IgD-negative memory B cell (primary cell): ENCODE measurements at regions not wholly inside any gene's neighbourhood (a gene's known extent, or its start where the extent isn't known, plus 50 kb on each side); places are given as distances from the start of the nearest gene placed in this dataset.

ENCODE experiments used
- H3K27ac Mint-ChIP-seq, 3 donors: one replicate each; pipeline ENCODE4 v1.8.0; 2020 to 2022; ENCODE audit warnings: mild to moderate bottlenecking in 3 of 3, mixed read lengths in 3 of 3, moderate library complexity in 1 of 3
- H3K27me3 Mint-ChIP-seq: one replicate; pipeline ENCODE4 v1.8.0; 2021; ENCODE audit warnings: mixed read lengths
- H3K36me3 Mint-ChIP-seq: one replicate; pipeline ENCODE4 v1.8.0; 2020; ENCODE audit warnings: mild to moderate bottlenecking, mixed read lengths
- H3K4me1 Mint-ChIP-seq, 3 donors: one replicate each; pipeline ENCODE4 v1.8.0; 2020 to 2022; ENCODE audit warnings: mixed read lengths in 3 of 3, mild to moderate bottlenecking in 1 of 3
- H3K4me3 Mint-ChIP-seq, 4 donors: one replicate each; pipeline ENCODE4 v1.8.0; 2020 to 2022; ENCODE audit warnings: mild to moderate bottlenecking in 4 of 4, mixed read lengths in 4 of 4, moderate library complexity in 3 of 4
- H3K9me3 Mint-ChIP-seq, 3 donors: one replicate each; pipeline ENCODE4 v1.8.0; 2020 to 2021; ENCODE audit warnings: mixed read lengths in 3 of 3, mild to moderate bottlenecking in 1 of 3

DNA sequence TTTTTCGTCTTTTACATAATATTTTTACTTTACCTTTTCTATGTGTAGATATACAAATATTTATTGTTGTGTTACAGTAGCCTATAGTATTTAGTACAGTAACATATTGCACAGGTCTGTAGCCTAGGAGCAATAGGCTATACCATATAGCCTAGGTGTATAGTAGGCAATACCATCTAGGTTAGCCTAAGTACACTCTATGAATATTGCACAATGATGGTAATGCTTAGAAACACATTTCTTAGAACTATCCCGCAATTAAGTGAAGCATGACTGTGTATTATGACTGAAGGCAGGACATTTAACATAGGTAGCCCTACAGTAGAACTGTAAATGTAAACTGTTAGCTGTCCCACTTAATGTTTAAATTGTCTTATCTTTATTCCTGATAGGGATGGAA lies 964.3 kb downstream of the SLITRK1 start:
- H3K4me1 Mint-ChIP-seq, result no peaks in the 10 kb centered on the region
- no peaks in the 10 kb centered on the region for H3K27me3 Mint-ChIP-seq
- H3K9me3 Mint-ChIP-seq, result peaks cover 0 to 13% (median 6%) of the 10 kb centered on the region in 3 donors
- no peak overlapping the region for H3K27ac Mint-ChIP-seq
- H3K36me3 Mint-ChIP-seq, result no peaks in the 10 kb centered on the region
- no peak overlapping the region for H3K4me3 Mint-ChIP-seq

DNA sequence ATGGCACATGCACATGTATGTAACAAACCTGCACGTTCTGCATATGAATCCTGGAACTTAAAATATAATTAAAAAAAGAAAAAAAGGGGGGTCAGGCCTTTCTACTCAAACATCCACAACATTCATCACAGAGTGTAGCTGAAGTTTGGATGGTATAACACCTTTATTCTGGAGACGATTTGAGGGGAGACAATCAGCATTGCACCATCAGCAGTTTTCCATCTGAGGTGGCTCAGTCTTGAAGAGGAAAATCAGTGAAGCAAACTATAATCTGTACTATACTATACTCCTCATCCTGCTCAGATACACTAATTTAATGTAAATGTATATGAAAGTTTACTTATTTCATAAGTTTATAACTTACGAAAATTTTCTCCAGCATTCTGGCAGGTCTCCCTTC lies 969.7 kb downstream of the SLITRK1 start:
- H3K27me3 Mint-ChIP-seq, result no peaks in the 10 kb centered on the region
- H3K9me3 Mint-ChIP-seq, result peaks cover 0 to 14% (median 2%) of the 10 kb centered on the region in 3 donors
- H3K36me3 Mint-ChIP-seq, result no peaks in the 10 kb centered on the region
- H3K4me1 Mint-ChIP-seq, result no peaks in the 10 kb centered on the region
- H3K4me3 Mint-ChIP-seq, result no peak overlapping the region
- H3K27ac Mint-ChIP-seq, result no peak overlapping the region

DNA sequence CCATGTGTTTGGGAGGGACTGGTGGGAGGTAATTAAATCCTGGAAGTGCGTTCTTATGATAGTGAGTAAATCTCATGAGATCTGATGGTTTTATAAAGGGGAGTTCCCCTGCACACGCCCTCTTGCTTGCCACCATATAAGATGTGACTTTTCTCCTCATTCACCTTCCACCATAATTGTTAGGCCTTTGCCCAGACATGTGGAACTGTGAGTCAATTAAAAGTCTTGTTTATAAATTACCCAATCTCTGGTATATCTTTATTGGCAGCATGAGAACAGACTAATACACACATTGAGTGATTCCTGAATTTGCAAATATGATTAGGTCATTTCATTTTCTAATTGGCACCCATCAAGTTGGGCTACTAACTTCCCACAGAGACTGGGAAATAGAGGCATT lies 977.2 kb downstream of the SLITRK1 start:
- Mint-ChIP-seq H3K4me3 (no peak overlapping the region), H3K27ac (no peak overlapping the region), H3K36me3 (no peaks in the 10 kb centered on the region), H3K9me3 (peaks cover 0 to 10% (median 4%) of the 10 kb centered on the region in 3 donors), H3K4me1 (no peaks in the 10 kb centered on the region), H3K27me3 (no peaks in the 10 kb centered on the region)

DNA sequence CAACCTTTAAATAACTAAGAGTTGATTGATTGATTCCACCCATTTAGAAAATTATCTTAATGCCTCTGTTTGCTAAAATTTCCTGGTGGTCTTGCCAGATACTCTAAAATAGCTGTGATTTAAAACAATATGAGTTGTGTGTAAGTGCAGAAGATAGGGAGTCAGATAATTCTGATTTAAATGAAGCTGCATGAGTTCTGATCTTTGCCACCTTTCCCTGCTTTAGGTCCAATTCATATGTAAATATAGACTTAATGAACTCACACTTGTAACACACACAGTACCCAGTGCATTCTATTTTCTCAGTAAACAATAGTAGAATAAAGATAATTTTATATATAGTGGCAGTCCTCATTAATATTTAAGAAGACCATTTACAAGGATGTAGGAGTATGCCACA lies 981.8 kb downstream of the SLITRK1 start:
- Mint-ChIP-seq H3K4me1 (no peaks in the 10 kb centered on the region), H3K9me3 (peaks cover 2 to 4% (median 4%) of the 10 kb centered on the region in 3 donors)

DNA sequence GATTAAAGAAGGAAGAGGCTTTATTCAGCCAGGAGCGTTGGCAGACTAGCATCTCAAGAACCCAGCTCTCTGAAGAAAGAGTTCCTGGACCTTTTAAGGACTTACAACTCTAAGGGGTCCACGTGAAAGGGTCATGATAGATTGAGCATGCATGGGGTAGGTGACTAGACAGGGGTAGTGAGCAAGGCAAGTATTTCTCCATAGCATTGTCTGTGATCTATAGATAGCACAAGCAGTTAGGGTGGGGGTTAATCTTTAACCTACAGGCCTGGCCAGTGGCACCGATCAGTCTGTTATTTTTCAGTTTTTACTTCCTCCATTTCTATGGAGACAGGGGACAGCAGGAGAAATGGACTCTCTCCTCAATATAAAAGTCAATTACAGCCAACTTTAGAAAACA lies 983.7 kb downstream of the SLITRK1 start:
- Mint-ChIP-seq H3K36me3 (no peaks in the 10 kb centered on the region), H3K4me3 (no peak overlapping the region), H3K27ac (no peak overlapping the region), H3K27me3 (no peaks in the 10 kb centered on the region), H3K9me3 (peaks cover 0 to 4% (median 2%) of the 10 kb centered on the region in 3 donors), H3K4me1 (no peaks in the 10 kb centered on the region)

More for the DNA sequence above, 981.8 kb downstream of the SLITRK1 start:
- no peak overlapping the region for H3K27ac Mint-ChIP-seq
- no peaks in the 10 kb centered on the region for H3K27me3 Mint-ChIP-seq
- no peaks in the 10 kb centered on the region for H3K36me3 Mint-ChIP-seq
- H3K4me3 Mint-ChIP-seq, result no peak overlapping the region

DNA sequence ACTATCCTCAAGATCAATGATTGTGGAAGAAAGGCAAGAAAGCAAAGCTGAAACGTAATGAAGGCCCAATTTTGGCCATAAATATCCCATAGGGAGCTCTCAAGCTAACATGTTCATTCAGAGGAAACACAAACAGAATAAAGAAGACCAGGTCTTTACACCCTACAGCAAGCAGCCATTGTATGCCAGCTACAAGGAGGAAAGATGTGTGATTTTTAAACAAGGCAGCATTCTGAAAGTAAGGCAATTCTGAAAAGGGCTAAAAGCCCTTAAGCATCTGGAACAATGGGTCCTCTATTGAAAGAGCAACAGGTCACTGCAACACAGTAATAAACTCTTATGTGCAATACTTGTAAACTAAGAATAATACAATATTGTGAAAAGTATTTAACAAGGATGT lies 1002.4 kb downstream of the SLITRK1 start:
- H3K9me3 Mint-ChIP-seq, result peaks cover 0 to 15% (median 2%) of the 10 kb centered on the region in 3 donors
- no peak overlapping the region for H3K27ac Mint-ChIP-seq
- no peaks in the 10 kb centered on the region for H3K4me1 Mint-ChIP-seq
- H3K27me3 Mint-ChIP-seq, result no peaks in the 10 kb centered on the region
- no peak overlapping the region for H3K4me3 Mint-ChIP-seq
- H3K36me3 Mint-ChIP-seq, result no peaks in the 10 kb centered on the region

DNA sequence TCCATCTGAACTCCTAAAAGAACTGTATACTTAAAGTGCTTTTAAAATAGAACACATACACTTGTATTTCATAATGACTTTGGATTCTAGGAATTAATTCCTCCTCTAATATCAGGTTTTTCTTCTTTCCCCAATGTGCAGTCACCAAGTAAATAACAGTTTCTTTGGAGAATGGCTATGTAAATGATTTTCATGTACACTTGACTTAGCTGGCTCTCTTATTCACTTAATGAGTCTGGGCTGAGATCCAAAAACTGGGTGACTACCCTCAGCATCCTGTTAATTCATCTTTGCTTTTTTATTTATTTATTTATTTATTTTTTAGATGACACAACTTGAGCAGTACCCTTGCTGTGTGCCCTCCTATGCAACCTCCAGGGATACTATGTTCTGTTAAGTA lies 1003.7 kb downstream of the SLITRK1 start:
- H3K4me1 Mint-ChIP-seq, result no peaks in the 10 kb centered on the region
- no peaks in the 10 kb centered on the region for H3K36me3 Mint-ChIP-seq
- H3K27me3 Mint-ChIP-seq, result no peaks in the 10 kb centered on the region
- no peak overlapping the region for H3K27ac Mint-ChIP-seq
- peaks cover 0 to 27% (median 5%) of the 10 kb centered on the region in 3 donors for H3K9me3 Mint-ChIP-seq
- no peak overlapping the region for H3K4me3 Mint-ChIP-seq

DNA sequence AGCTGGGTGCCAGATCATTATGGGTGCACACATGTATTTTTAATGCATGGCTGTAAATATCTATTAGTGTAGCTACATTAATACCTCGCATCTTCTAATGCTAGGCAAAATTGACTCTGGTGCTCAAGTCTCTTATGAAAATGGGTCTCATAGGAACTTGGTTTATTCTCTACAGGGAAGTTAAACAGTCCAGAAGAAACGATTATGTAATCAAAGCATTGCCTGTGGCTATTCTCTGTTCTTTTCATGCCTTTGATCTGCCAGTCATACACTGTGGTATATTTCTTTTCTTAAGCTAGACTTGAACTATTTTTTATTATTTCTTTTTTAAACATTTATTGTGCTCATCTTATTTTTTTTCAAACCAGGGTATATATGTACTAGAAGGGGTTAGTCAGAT lies 1015.0 kb downstream of the SLITRK1 start:
- H3K27me3 Mint-ChIP-seq, result no peaks in the 10 kb centered on the region
- no peaks in the 10 kb centered on the region for H3K36me3 Mint-ChIP-seq
- no peak overlapping the region for H3K4me3 Mint-ChIP-seq
- H3K4me1 Mint-ChIP-seq, result no peaks in the 10 kb centered on the region
- H3K27ac Mint-ChIP-seq, result no peak overlapping the region
- H3K9me3 Mint-ChIP-seq, result peaks cover 4 to 11% (median 6%) of the 10 kb centered on the region in 3 donors

DNA sequence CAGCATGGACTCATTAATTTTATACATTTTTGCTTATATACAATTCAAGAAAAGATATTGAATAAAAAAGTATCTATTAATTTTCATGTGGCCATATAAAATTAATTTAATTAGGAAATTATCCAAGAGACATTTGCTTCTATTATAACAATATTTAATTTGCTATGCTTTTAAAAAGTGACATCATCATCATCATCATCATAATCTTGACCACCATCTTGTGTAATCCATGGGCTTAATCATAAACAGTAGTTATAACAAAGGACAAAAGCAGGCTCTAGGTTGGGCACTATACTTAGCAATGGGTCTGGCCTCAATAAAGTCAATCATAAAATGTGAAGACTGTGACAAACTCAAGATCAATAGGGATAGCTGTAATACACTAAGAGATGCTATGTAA lies 1031.6 kb downstream of the SLITRK1 start:
- Mint-ChIP-seq H3K9me3 (peaks cover 0 to 3% (median 3%) of the 10 kb centered on the region in 3 donors), H3K36me3 (no peaks in the 10 kb centered on the region), H3K27ac (no peak overlapping the region), H3K27me3 (no peaks in the 10 kb centered on the region), H3K4me1 (no peaks in the 10 kb centered on the region), H3K4me3 (no peak overlapping the region)

DNA sequence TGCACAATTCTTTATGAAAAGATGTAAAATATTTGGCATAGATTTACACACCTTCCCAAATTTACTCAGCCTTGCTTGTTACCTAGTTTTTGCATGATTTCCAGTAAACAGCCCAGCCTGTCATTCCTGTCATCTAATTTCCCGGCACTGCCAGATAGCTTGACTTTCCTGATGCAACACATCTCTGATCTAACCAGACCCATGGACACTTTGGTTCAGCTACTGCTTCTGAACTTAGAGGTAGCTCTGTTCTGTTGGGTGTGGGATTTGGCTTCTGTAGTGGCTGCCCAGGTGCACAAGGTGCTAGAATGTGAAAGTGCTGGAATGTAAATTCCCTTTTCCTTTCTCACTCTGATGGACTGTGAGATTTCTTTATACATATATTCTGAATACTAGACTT lies 1033.5 kb downstream of the SLITRK1 start:
- no peaks in the 10 kb centered on the region for H3K4me1 Mint-ChIP-seq
- no peaks in the 10 kb centered on the region for H3K36me3 Mint-ChIP-seq
- no peak overlapping the region for H3K4me3 Mint-ChIP-seq
- H3K9me3 Mint-ChIP-seq, result peaks cover 0 to 3% (median 3%) of the 10 kb centered on the region in 3 donors
- H3K27me3 Mint-ChIP-seq, result no peaks in the 10 kb centered on the region
- no peak overlapping the region for H3K27ac Mint-ChIP-seq

DNA sequence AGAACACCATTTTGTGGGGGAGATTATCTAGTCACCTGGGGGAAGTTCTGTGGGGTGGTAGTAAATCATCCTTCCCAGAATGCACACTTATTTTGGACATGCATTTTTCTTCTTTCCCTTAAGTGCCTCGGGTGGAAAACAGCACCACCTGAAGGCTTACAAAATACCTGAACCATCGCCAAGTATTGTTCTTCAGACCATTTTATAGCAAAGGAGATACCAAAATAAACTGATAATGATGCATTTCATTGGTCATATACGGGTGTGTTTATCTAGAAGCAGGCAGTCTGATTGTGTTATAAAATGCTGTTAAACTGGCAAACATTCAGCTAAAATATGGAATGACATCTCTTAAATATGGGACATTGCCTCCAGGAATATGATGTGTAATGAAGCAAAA lies 1034.7 kb downstream of the SLITRK1 start:
- H3K4me1 Mint-ChIP-seq, result no peaks in the 10 kb centered on the region
- H3K27me3 Mint-ChIP-seq, result no peaks in the 10 kb centered on the region
- H3K27ac Mint-ChIP-seq, result no peak overlapping the region
- H3K4me3 Mint-ChIP-seq, result no peak overlapping the region
- H3K9me3 Mint-ChIP-seq, result peaks cover under 1 to 3% (median 3%) of the 10 kb centered on the region in 3 donors
- no peaks in the 10 kb centered on the region for H3K36me3 Mint-ChIP-seq

DNA sequence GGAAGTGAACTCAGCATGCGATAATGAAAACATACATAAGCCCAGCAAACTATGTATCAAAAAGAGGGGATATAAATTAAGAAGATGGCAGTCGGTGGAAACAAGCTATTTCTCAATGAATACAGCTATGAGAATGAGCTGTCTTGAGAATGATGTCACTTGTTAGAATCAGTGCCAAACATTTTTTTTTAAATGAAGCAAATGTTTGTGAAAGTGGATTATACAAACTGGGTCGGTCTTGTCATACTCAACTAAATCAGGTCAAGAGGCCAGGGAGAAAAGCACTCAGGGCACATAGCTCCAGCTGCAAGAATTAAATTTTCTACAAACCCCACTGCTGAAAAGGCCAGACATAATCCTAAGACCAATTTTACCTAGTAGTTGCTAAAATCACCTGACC lies 1048.4 kb downstream of the SLITRK1 start:
- Mint-ChIP-seq H3K4me1 (no peaks in the 10 kb centered on the region), H3K4me3 (no peak overlapping the region), H3K27ac (no peak overlapping the region), H3K36me3 (no peaks in the 10 kb centered on the region), H3K27me3 (no peaks in the 10 kb centered on the region), H3K9me3 (peaks cover 3 to 11% (median 8%) of the 10 kb centered on the region in 3 donors)

DNA sequence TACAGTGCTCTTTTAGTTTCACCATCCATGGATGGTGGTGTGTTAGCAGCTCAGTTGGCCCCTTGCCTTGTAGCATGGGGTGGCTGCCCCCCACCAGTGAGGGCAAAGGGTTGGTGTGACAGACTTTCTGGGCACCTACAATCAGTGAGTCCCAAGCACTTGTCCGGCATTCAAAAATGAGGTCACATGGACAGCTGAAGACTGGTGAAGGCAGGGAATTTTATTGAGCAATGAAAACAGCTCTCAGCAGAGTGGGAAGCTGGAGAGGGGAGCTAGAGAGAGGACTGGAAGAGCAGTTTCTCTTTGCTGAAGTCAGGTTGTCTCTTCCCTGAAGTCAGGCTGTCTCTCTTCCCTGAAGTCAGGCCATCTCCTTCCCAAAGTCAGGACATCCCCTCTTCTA lies 1053.2 kb downstream of the SLITRK1 start:
- H3K4me3 Mint-ChIP-seq, result no peak overlapping the region
- no peaks in the 10 kb centered on the region for H3K27me3 Mint-ChIP-seq
- peaks cover 5 to 10% (median 6%) of the 10 kb centered on the region in 3 donors for H3K9me3 Mint-ChIP-seq
- H3K4me1 Mint-ChIP-seq, result no peaks in the 10 kb centered on the region
- no peak overlapping the region for H3K27ac Mint-ChIP-seq
- peaks cover 2% of the 10 kb centered on the region for H3K36me3 Mint-ChIP-seq

DNA sequence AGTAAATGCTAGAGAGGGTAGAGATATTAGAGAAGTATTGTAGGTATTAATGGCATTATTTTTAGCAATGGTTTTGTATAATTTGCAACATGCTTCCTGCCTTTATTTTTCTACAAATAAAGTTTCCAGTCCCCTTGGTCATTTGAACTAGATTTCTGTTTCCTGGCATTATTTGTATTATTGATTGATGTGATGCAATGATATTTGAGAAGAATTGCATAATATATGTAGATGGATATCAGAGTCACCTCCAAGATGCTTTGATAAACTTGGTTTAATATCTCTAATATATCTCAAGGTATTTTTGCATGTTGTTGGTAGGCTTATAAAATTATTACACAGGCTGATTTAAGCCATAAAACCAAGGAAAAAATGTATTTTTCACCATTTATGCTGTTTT lies 1054.5 kb downstream of the SLITRK1 start:
- Mint-ChIP-seq H3K27ac (no peak overlapping the region), H3K9me3 (peaks cover 4 to 5% (median 4%) of the 10 kb centered on the region in 3 donors)

DNA sequence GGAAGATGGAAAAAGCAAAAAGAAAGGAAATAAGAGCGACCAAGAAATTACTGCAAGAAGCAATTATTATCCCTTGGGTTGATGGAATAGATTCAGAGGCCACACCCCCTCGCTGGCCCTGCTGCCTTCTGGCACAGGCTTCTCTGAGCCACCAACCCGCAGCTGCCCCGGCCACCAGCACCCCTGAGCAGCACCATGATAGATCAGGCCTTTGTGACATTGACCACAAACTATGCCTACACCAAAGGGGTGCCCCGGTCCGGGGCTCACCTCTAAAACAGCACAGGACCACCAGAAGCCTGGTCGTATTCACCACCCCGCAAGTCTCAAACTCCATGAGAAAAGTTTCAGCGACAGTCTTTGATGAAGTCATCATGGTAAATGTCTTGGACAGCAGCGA lies 1059.3 kb downstream of the SLITRK1 start:
- Mint-ChIP-seq H3K4me1 (no peaks in the 10 kb centered on the region), H3K4me3 (no peak overlapping the region), H3K36me3 (peaks cover 2% of the 10 kb centered on the region), H3K27me3 (no peaks in the 10 kb centered on the region), H3K27ac (no peak overlapping the region), H3K9me3 (peaks cover 0 to 7% (median 2%) of the 10 kb centered on the region in 3 donors)

More for the DNA sequence above, 1054.5 kb downstream of the SLITRK1 start:
- no peaks in the 10 kb centered on the region for H3K4me1 Mint-ChIP-seq
- H3K36me3 Mint-ChIP-seq, result peaks cover 2% of the 10 kb centered on the region
- no peaks in the 10 kb centered on the region for H3K27me3 Mint-ChIP-seq
- no peak overlapping the region for H3K4me3 Mint-ChIP-seq

DNA sequence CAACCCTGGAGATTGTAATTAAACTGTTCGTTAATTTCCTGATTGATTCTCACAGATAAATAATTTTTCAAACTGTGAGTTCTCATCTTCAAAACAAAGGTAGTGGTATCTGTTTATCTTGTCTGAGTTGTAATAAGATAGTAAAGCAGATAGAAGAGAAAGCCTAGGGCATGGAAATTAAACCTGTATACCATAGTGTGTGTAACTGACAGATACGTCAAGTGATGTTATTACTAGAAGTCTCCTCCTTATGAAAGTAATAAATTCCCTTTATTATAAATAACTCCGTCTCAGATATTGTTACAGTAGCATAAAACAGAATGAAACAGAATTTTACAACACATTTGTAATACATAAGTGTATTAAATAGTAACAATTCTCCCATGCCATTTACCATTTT lies 1065.1 kb downstream of the SLITRK1 start:
- no peaks in the 10 kb centered on the region for H3K4me1 Mint-ChIP-seq
- no peak overlapping the region for H3K27ac Mint-ChIP-seq
- peaks cover 2 to 6% (median 2%) of the 10 kb centered on the region in 3 donors for H3K9me3 Mint-ChIP-seq
- no peaks in the 10 kb centered on the region for H3K27me3 Mint-ChIP-seq
- H3K36me3 Mint-ChIP-seq, result no peaks in the 10 kb centered on the region
- H3K4me3 Mint-ChIP-seq, result no peak overlapping the region

DNA sequence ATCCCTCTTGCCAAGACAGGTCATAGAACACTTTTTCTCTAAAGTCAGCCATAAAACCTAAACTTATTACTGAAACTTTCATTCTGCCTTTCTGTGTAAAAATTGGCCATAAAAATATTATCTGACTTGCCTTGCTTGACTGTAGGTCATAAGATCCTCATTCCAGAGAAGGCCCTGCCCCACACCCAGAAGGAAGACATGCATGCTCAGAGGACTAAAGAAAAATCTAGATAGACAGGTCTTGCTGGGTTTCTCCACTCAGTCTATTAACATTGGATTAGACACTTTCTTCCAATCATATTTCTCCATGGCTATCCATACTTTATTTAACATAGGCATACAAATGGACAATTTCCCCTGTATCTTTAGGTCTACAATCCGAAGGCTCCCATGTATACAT lies 1066.5 kb downstream of the SLITRK1 start:
- Mint-ChIP-seq H3K4me3 (no peak overlapping the region), H3K36me3 (no peaks in the 10 kb centered on the region), H3K4me1 (no peaks in the 10 kb centered on the region), H3K27ac (no peak overlapping the region), H3K9me3 (peaks cover 2 to 6% (median 2%) of the 10 kb centered on the region in 3 donors), H3K27me3 (no peaks in the 10 kb centered on the region)
